ENCODE measurements at regions not wholly inside any gene's neighbourhood (a gene's known extent, or its start where the extent isn't known, plus 50 kb on each side); places are given as distances from the start of the nearest gene placed in this dataset.

- H3K18ac ChIP-seq (ENCODE audit: extremely low read depth, low read length) = no peak overlapping the region
- no peaks in the 10 kb centered on the region for H3K79me2 ChIP-seq (ENCODE audit: control insufficient read depth in 1 of 2, insufficient read depth in 2 of 2, low read length in 2 of 2)
- no peak overlapping the region for H2BK5ac ChIP-seq (ENCODE audit: low read depth, low read length)
- no peak overlapping the region for H2BK120ac ChIP-seq (replicated peaks; ENCODE audit: low read depth, low read length)
- no peak overlapping the region for H4K8ac ChIP-seq (ENCODE audit: extremely low read depth, insufficient read depth, low read length)
- no peak overlapping the region for H3K4me2 ChIP-seq (ENCODE audit: insufficient read depth in 1 of 2, low read depth in 2 of 2, low read length in 2 of 2)
- H2BK20ac ChIP-seq (ENCODE audit: low read length) = no peak overlapping the region
- no peak overlapping the region for H3K4ac ChIP-seq (replicated peaks; ENCODE audit: insufficient read length, low read depth, low read length)
- H3K79me1 ChIP-seq (ENCODE audit: low read depth, low read length) = no peaks in the 10 kb centered on the region
- no peak overlapping the region for H3K27ac ChIP-seq (ENCODE audit: low read depth, low read length)
- FAIRE-seq (no peak), DNase-seq (ENCODE audit: low read depth in 1 of 2, low spot score in 2 of 2) (no peak)
- H3K23ac ChIP-seq (ENCODE audit: insufficient read length) = no peak overlapping the region
- H4K20me1 ChIP-seq (replicated peaks in 1 of 2; ENCODE audit: control insufficient read depth in 1 of 2, insufficient read depth in 2 of 2, low read length in 2 of 2) = no peaks in the 10 kb centered on the region
- H2AK5ac ChIP-seq (ENCODE audit: low read depth, low read length) = no peak overlapping the region
- H3K27me3 ChIP-seq (replicated peaks in 1 of 4; ENCODE audit: control insufficient read depth in 3 of 4, extremely low read depth in 1 of 4, insufficient read depth in 3 of 4, low read length in 3 of 4) = no peaks in the 10 kb centered on the region
- no peaks in the 10 kb centered on the region; a peak in 1 of 7 replicates for H3K4me1 ChIP-seq (replicated peaks in 1 of 4; ENCODE audit: control insufficient read depth in 3 of 4, insufficient read depth in 4 of 4, low read length in 3 of 4)
- no peak overlapping the region for H2BK12ac ChIP-seq (ENCODE audit: low read depth, low read length)
- no peak overlapping the region for H2BK15ac ChIP-seq (ENCODE audit: low read length)
- H3K56ac ChIP-seq (replicated peaks; ENCODE audit: insufficient read length, low read depth, low read length) = no peak overlapping the region
- POLR2A ChIA-PET (ENCODE audit: partially characterized antibody) = no interaction called here
- no peaks in the 10 kb centered on the region; a peak in 1 of 4 replicates for H3K9me3 ChIP-seq (ENCODE audit: insufficient read depth in 2 of 2, low read depth in 1 of 2, low read length in 1 of 2)
- CTCF ChIA-PET (ENCODE audit: partially characterized antibody) = interaction anchor here (0.6 kb wide), 1 partner anchor 254 kb away, joined by 3 read pairs; no protein-coding TSS in a partner anchor
- H3K14ac ChIP-seq (ENCODE audit: insufficient read length) = no peak overlapping the region
- H2AFZ ChIP-seq (ENCODE audit: low read length) = no peak overlapping the region
- H3K36me3 ChIP-seq (ENCODE audit: control insufficient read depth in 2 of 4, insufficient read depth in 4 of 4, low read length in 3 of 4) = peaks cover 0 to 2% (median 0%) of the 10 kb centered on the region in 4 experiments; a peak in 1 of 8 replicates
- H3K9ac ChIP-seq (replicated peaks in 1 of 4; ENCODE audit: extremely low read depth in 1 of 4, low read depth in 3 of 4, low read length in 3 of 4) = no peak overlapping the region
- H4K91ac ChIP-seq (replicated peaks; ENCODE audit: insufficient read length, low read length) = no peak overlapping the region
- WGBS, 2 experiments (ENCODE audit: extremely low coverage in 1 of 2, insufficient coverage in 1 of 2, insufficient read length in 1 of 2, insufficient replicate concordance in 2 of 2, low coverage in 1 of 2, low lambda C conversion rate in 2 of 2, missing lambda C conversion rate in 1 of 2) = 88% methylated on average over 4 of the region's 4 CpGs; no CpG with 5 or more reads in 1 of the 2 experiments
- no peak overlapping the region for H3K4me3 ChIP-seq (ENCODE audit: extremely low read depth in 1 of 4, insufficient read depth in 2 of 4, low read depth in 3 of 4, low read length in 4 of 4)
- H4K5ac ChIP-seq (ENCODE audit: insufficient read length, low read depth, low read length) = no peak overlapping the region
- H3K23me2 ChIP-seq (ENCODE audit: low read depth, low read length) = no peaks in the 10 kb centered on the region
- TF ChIP-seq SRF (IDR thresholded peaks at IDR 0.05; ENCODE audit: low read depth, low read length) (no peak), RBBP5 (IDR thresholded peaks at IDR 0.05; ENCODE audit: borderline replicate concordance, low read depth, low read length) (no peak), JUND (IDR thresholded peaks at IDR 0.05; ENCODE audit: low read length) (no peak), SIRT6 (IDR thresholded peaks at IDR 0.05; ENCODE audit: low read length) (no peak), SAP30 (IDR thresholded peaks at IDR 0.05; ENCODE audit: insufficient read depth, insufficient replicate concordance, low read length) (no peak), CHD2 (IDR thresholded peaks at IDR 0.05; ENCODE audit: low read length) (no peak), SIX5 (IDR thresholded peaks at IDR 0.05; ENCODE audit: low read depth, low read length) (no peak), CTBP2 (IDR thresholded peaks at IDR 0.05; ENCODE audit: borderline replicate concordance, insufficient read depth, insufficient read length, low read length) (no peak), CEBPB (IDR thresholded peaks at IDR 0.05; ENCODE audit: low read depth, low read length) (no peak), EGR1 (IDR thresholded peaks at IDR 0.05; ENCODE audit: borderline replicate concordance, low read depth, low read length) (no peak), CREB1 (IDR thresholded peaks at IDR 0.05) (no peak)
- TF ChIP-seq, protein P1, sequence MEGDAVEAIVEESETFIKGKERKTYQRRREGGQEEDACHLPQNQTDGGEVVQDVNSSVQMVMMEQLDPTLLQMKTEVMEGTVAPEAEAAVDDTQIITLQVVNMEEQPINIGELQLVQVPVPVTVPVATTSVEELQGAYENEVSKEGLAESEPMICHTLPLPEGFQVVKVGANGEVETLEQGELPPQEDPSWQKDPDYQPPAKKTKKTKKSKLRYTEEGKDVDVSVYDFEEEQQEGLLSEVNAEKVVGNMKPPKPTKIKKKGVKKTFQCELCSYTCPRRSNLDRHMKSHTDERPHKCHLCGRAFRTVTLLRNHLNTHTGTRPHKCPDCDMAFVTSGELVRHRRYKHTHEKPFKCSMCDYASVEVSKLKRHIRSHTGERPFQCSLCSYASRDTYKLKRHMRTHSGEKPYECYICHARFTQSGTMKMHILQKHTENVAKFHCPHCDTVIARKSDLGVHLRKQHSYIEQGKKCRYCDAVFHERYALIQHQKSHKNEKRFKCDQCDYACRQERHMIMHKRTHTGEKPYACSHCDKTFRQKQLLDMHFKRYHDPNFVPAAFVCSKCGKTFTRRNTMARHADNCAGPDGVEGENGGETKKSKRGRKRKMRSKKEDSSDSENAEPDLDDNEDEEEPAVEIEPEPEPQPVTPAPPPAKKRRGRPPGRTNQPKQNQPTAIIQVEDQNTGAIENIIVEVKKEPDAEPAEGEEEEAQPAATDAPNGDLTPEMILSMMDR (IDR thresholded peaks at IDR 0.05; ENCODE audit: control extremely low read depth in 1 of 3, insufficient read depth in 1 of 3, low read depth in 1 of 3, low read length in 3 of 3) = no peak
These were observed 892.1 kb downstream of the TLE1 start for GRCh38 chr9:80797101-80797829.
